Liver (tissue), 8 donors: ENCODE measurements at regions not wholly inside any gene's neighbourhood (a gene's known extent, or its start where the extent isn't known, plus 50 kb on each side); places are given as distances from the start of the nearest gene placed in this dataset.

ENCODE experiments used
- DNase-seq: peaks from one replicate; pipeline ENCODE4 v3.0.0-alpha.2; 2017; ENCODE audit warnings: low spot score
- H3K27ac ChIP-seq, 2 donors: one replicate each; pipeline ENCODE4 v1.7.0; 2013; ENCODE audit warnings: inconsistent platforms in 2 of 2, low read length in 2 of 2, control low read depth in 1 of 2, low read depth in 1 of 2, mild to moderate bottlenecking in 1 of 2
- H3K27me3 ChIP-seq, 4 donors: one replicate each; pipeline versions ENCODE4 v1.6.1 to v1.7.0; 2013; ENCODE audit warnings: low read length in 3 of 4, inconsistent platforms in 1 of 4, mild to moderate bottlenecking in 1 of 4, moderate library complexity in 1 of 4; ENCODE audit not compliant: control insufficient read depth in 4 of 4, insufficient read depth in 4 of 4
- H3K36me3 ChIP-seq, 4 donors: one replicate each; pipeline versions ENCODE4 v1.6.1 to v1.7.0; 2013; ENCODE audit warnings: low read length in 3 of 4, mild to moderate bottlenecking in 3 of 4, low read depth in 1 of 4, moderate library complexity in 1 of 4; ENCODE audit not compliant: control insufficient read depth in 4 of 4, insufficient read depth in 3 of 4
- H3K4me1 ChIP-seq, 4 donors: one replicate each; pipeline versions ENCODE4 v1.6.1 to v1.7.0; 2013; ENCODE audit warnings: low read length in 3 of 4, mild to moderate bottlenecking in 3 of 4, moderate library complexity in 1 of 4; ENCODE audit not compliant: control insufficient read depth in 4 of 4, insufficient read depth in 4 of 4
- H3K4me3 ChIP-seq, 3 donors: one replicate each; pipeline versions ENCODE4 v1.6.1 to v1.7.0; 2013; ENCODE audit warnings: low read length in 3 of 3, control low read depth in 1 of 3, low read depth in 1 of 3, mild to moderate bottlenecking in 1 of 3
- H3K9ac ChIP-seq, 2 donors: one replicate each; pipeline ENCODE4 v1.7.0; 2013; ENCODE audit warnings: low read length in 2 of 2, mild to moderate bottlenecking in 2 of 2, moderate library complexity in 2 of 2, control low read depth in 1 of 2, low read depth in 1 of 2
- H3K9me3 ChIP-seq, 4 donors: one replicate each; pipeline versions ENCODE4 v1.6.1 to v1.7.0; 2013; ENCODE audit warnings: low read length in 3 of 4; ENCODE audit not compliant: control insufficient read depth in 4 of 4
- EGR1 ChIP-seq, 2 donors: IDR thresholded peaks; 2 replicates each; pipeline ENCODE4 v1.6.1; 2016 to 2018; ENCODE audit warnings: antibody characterized with exemption in 2 of 2, low read depth in 2 of 2
- FOXA1 ChIP-seq: IDR thresholded peaks from 2 replicates; pipeline ENCODE4 v1.6.1; 2016; ENCODE audit warnings: antibody characterized with exemption
- FOXA2 ChIP-seq: IDR thresholded peaks from 2 replicates; pipeline ENCODE4 v1.6.1; 2016; ENCODE audit warnings: antibody characterized with exemption
- GABPA ChIP-seq, 2 donors: IDR thresholded peaks in 1 of 2; conservative IDR thresholded peaks in 1 of 2; 2 replicates each; pipeline ENCODE4 v1.6.1; 2016; ENCODE audit warnings: antibody characterized with exemption in 2 of 2, mild to moderate bottlenecking in 1 of 2, moderate library complexity in 1 of 2
- HNF4A ChIP-seq, 2 donors: conservative IDR thresholded peaks; 2 replicates each; pipeline ENCODE4 v1.6.1; 2016; ENCODE audit warnings: antibody characterized with exemption in 2 of 2, mild to moderate bottlenecking in 2 of 2
- HNF4G ChIP-seq: IDR thresholded peaks from 2 replicates; pipeline ENCODE4 v1.6.1; 2016; ENCODE audit warnings: antibody characterized with exemption
- JUND ChIP-seq, 2 donors: IDR thresholded peaks; 2 replicates each; pipeline ENCODE4 v1.6.1; 2016; ENCODE audit warnings: antibody characterized with exemption in 2 of 2
- NR2F2 ChIP-seq: IDR thresholded peaks from 2 replicates; pipeline ENCODE4 v1.6.1; 2016; ENCODE audit warnings: antibody characterized with exemption
- RAD21 ChIP-seq, 2 donors: IDR thresholded peaks; 2 replicates each; pipeline ENCODE4 v1.6.1; 2016; ENCODE audit warnings: antibody characterized with exemption in 2 of 2, mild to moderate bottlenecking in 2 of 2
- RXRA ChIP-seq, 2 donors: IDR thresholded peaks; 2 replicates each; pipeline ENCODE4 v1.6.1; 2017 to 2018; ENCODE audit warnings: antibody characterized with exemption in 2 of 2, mild to moderate bottlenecking in 1 of 2
- TAF1 ChIP-seq: conservative IDR thresholded peaks from 2 replicates; pipeline ENCODE4 v1.6.1; 2016; ENCODE audit warnings: antibody characterized with exemption, mild to moderate bottlenecking
- YY1 ChIP-seq: IDR thresholded peaks from 2 replicates; pipeline ENCODE4 v1.6.1; 2016; ENCODE audit warnings: antibody characterized with exemption, mild to moderate bottlenecking
- WGBS: extraction: QIAGEN DNeasy Blood & Tissue Kit; methylation state at CpG from one replicate; pipeline ENCODE4 v1.1.7; 2013; 5-methylcytosine and 5-hydroxymethylcytosine counted together
- TF ChIP-seq, protein P1 (sequence below): IDR thresholded peaks from 2 replicates; pipeline ENCODE4 v1.6.1; 2016; ENCODE audit warnings: antibody characterized with exemption, mild to moderate bottlenecking
- TF ChIP-seq, protein P2 (sequence below): IDR thresholded peaks from 2 replicates; pipeline ENCODE4 v1.6.1; 2016; ENCODE audit warnings: antibody characterized with exemption
- TF ChIP-seq, protein P3 (sequence below): IDR thresholded peaks from 2 replicates; pipeline ENCODE4 v1.6.1; 2016; ENCODE audit warnings: antibody characterized with exemption
- TF ChIP-seq, protein P4 (sequence below): IDR thresholded peaks from 2 replicates; pipeline ENCODE4 v1.6.1; 2016; ENCODE audit warnings: antibody characterized with exemption
- TF ChIP-seq, protein P5 (sequence below): fragments of 150-350 bp; IDR thresholded peaks from 2 replicates; pipeline ENCODE4 v1.5.1; 2017; ENCODE audit warnings: improper control_type of control experiment, low read depth, low read length; ENCODE audit not compliant: missing input control
- donor health status: healthy.
- donor health status: healthy.
- donor health status: healthy.
- donor health status: healthy.
- donor health status: healthy.

DNA sequence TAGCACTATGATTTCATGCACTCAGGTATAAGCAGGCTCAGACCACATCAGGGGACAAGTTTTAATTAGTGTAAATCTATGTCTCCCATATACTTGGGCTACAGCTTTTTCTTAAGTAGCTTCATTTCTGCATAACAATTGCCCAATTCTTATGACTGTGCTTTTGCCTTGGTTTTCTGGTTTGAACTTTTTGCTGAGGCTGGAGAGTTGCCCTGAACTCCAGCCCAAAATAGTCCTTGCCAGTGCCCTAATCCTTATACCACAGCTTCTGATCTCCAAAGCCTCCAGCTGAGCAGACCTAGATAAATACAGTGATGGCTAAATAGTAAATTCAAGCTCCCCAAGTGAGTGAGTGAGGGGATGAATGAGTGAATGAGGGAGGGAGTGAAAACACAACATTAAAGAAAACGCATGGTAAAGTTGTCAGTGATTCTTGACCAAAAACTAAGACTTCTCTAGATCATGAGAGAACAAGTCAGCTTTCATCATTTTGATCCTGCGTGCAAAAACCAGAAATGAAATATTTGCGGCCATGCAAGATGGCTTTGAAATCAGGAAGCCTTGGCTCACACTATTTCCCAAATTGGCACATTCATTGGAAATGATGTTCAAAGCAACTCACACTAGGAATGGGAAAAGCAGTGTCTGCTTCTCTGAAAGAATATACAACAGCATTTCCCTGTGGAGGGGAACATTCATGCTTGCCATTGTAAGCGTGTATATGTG lies 437.1 kb upstream of the CTSO start:
- DNase-seq: no peak
- TF ChIP-seq, protein P1, sequence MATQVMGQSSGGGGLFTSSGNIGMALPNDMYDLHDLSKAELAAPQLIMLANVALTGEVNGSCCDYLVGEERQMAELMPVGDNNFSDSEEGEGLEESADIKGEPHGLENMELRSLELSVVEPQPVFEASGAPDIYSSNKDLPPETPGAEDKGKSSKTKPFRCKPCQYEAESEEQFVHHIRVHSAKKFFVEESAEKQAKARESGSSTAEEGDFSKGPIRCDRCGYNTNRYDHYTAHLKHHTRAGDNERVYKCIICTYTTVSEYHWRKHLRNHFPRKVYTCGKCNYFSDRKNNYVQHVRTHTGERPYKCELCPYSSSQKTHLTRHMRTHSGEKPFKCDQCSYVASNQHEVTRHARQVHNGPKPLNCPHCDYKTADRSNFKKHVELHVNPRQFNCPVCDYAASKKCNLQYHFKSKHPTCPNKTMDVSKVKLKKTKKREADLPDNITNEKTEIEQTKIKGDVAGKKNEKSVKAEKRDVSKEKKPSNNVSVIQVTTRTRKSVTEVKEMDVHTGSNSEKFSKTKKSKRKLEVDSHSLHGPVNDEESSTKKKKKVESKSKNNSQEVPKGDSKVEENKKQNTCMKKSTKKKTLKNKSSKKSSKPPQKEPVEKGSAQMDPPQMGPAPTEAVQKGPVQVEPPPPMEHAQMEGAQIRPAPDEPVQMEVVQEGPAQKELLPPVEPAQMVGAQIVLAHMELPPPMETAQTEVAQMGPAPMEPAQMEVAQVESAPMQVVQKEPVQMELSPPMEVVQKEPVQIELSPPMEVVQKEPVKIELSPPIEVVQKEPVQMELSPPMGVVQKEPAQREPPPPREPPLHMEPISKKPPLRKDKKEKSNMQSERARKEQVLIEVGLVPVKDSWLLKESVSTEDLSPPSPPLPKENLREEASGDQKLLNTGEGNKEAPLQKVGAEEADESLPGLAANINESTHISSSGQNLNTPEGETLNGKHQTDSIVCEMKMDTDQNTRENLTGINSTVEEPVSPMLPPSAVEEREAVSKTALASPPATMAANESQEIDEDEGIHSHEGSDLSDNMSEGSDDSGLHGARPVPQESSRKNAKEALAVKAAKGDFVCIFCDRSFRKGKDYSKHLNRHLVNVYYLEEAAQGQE: no peak
- TF ChIP-seq, protein P2, sequence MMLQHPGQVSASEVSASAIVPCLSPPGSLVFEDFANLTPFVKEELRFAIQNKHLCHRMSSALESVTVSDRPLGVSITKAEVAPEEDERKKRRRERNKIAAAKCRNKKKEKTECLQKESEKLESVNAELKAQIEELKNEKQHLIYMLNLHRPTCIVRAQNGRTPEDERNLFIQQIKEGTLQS: no peak
- TF ChIP-seq EGR1 (IDR thresholded peaks at IDR 0.05; ENCODE audit: low read depth in 2 of 2) (no peak), YY1 (no peak), FOXA1 (no peak), HNF4G (no peak), HNF4A (conservative IDR thresholded peaks at IDR 0.05) (no peak), GABPA (IDR thresholded peaks at IDR 0.05 in 1 of 2, conservative IDR thresholded peaks at IDR 0.05 in 1 of 2) (no peak), JUND (IDR thresholded peaks at IDR 0.05) (no peak), FOXA2 (no peak), NR2F2 (no peak)
- TF ChIP-seq, protein P3, sequence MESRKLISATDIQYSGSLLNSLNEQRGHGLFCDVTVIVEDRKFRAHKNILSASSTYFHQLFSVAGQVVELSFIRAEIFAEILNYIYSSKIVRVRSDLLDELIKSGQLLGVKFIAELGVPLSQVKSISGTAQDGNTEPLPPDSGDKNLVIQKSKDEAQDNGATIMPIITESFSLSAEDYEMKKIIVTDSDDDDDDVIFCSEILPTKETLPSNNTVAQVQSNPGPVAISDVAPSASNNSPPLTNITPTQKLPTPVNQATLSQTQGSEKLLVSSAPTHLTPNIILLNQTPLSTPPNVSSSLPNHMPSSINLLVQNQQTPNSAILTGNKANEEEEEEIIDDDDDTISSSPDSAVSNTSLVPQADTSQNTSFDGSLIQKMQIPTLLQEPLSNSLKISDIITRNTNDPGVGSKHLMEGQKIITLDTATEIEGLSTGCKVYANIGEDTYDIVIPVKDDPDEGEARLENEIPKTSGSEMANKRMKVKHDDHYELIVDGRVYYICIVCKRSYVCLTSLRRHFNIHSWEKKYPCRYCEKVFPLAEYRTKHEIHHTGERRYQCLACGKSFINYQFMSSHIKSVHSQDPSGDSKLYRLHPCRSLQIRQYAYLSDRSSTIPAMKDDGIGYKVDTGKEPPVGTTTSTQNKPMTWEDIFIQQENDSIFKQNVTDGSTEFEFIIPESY: no peak
- TF ChIP-seq, protein P4, sequence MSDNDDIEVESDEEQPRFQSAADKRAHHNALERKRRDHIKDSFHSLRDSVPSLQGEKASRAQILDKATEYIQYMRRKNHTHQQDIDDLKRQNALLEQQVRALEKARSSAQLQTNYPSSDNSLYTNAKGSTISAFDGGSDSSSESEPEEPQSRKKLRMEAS: no peak
- TF ChIP-seq, protein P5, sequence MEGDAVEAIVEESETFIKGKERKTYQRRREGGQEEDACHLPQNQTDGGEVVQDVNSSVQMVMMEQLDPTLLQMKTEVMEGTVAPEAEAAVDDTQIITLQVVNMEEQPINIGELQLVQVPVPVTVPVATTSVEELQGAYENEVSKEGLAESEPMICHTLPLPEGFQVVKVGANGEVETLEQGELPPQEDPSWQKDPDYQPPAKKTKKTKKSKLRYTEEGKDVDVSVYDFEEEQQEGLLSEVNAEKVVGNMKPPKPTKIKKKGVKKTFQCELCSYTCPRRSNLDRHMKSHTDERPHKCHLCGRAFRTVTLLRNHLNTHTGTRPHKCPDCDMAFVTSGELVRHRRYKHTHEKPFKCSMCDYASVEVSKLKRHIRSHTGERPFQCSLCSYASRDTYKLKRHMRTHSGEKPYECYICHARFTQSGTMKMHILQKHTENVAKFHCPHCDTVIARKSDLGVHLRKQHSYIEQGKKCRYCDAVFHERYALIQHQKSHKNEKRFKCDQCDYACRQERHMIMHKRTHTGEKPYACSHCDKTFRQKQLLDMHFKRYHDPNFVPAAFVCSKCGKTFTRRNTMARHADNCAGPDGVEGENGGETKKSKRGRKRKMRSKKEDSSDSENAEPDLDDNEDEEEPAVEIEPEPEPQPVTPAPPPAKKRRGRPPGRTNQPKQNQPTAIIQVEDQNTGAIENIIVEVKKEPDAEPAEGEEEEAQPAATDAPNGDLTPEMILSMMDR: no peak
- WGBS: 80% methylated on average over 4 of the region's 4 CpGs
- Histone ChIP-seq H3K27me3 (no peaks in the 10 kb centered on the region), H3K9ac (no peak overlapping the region), H3K4me1 (no peaks in the 10 kb centered on the region), H3K4me3 (no peak overlapping the region), H3K36me3 (no peaks in the 10 kb centered on the region), H3K27ac (no peak overlapping the region), H3K9me3 (no peaks in the 10 kb centered on the region)

DNA sequence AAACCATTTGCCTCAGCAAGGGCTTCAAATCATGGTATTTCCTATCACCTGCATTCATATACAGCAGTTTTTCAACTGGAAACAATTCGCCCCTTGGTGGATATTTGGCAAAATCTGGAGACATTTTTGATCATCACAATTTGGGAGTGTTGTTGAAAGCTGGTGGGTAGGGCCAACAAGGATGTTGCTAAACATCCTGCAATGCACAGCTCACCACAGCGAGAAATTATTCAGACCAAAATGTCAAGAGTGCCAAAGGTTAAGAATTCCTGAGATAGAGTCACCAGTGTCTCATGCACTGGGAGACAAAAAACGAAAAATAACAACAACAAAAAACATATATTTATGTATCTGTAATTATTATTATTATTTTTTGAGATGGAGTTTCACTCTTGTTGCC lies 435.2 kb upstream of the CTSO start:
- no peaks in the 10 kb centered on the region for H3K36me3 ChIP-seq
- H3K27me3 ChIP-seq: no peaks in the 10 kb centered on the region
- no peaks in the 10 kb centered on the region for H3K9me3 ChIP-seq
- H3K4me3 ChIP-seq: no peak overlapping the region
- no peak overlapping the region for H3K9ac ChIP-seq
- no peaks in the 10 kb centered on the region for H3K4me1 ChIP-seq
- no peak for DNase-seq
- H3K27ac ChIP-seq: no peak overlapping the region
- WGBS: 66% methylated on average over 3 of the region's 3 CpGs
- no peak for TF ChIP-seq TAF1
- TF ChIP-seq, protein P3: no peak
- TF ChIP-seq JUND (IDR thresholded peaks at IDR 0.05): no peak
- no peak for TF ChIP-seq RAD21 (IDR thresholded peaks at IDR 0.05)
- no peak for TF ChIP-seq RXRA (IDR thresholded peaks at IDR 0.05)
- TF ChIP-seq, protein P2: no peak
- TF ChIP-seq, protein P4: no peak
- no peak for TF ChIP-seq FOXA1
- TF ChIP-seq EGR1 (IDR thresholded peaks at IDR 0.05; ENCODE audit: low read depth in 2 of 2): no peak
- no peak for TF ChIP-seq GABPA (IDR thresholded peaks at IDR 0.05 in 1 of 2, conservative IDR thresholded peaks at IDR 0.05 in 1 of 2)
- TF ChIP-seq HNF4A (conservative IDR thresholded peaks at IDR 0.05): no peak
- TF ChIP-seq NR2F2: no peak
- TF ChIP-seq HNF4G: no peak
- TF ChIP-seq, protein P5: no peak
- no peak for TF ChIP-seq YY1
